Adipocyte (in vitro differentiated cells): ENCODE measurements at regions not wholly inside any gene's neighbourhood (a gene's known extent, or its start where the extent isn't known, plus 50 kb on each side); places are given as distances from the start of the nearest gene placed in this dataset.
A peak's percentile ranks its signal among the peaks of the same experiment; 100 is the strongest.
"Not testable (repeated sequence)": the region's sequence is repeated elsewhere in the genome, so short reads cannot be mapped to it uniquely, and the experiment has no call there.

Experiments used
- DNase-seq: peaks from one replicate; pipeline ENCODE4 v3.0.0-alpha.2; 2015; ENCODE audit warnings: low read depth
- H3K27me3 ChIP-seq: replicated peaks from 2 replicates; pipeline ENCODE4 v1.7.0; 2013; ENCODE audit warnings: mild to moderate bottlenecking, low read length, moderate library complexity; ENCODE audit not compliant: control insufficient read depth, insufficient read depth
- H3K36me3 ChIP-seq: 2 replicates; pipeline ENCODE4 v1.7.0; 2013; ENCODE audit warnings: low read length, mild to moderate bottlenecking, moderate library complexity; ENCODE audit not compliant: control insufficient read depth, insufficient read depth, severe bottlenecking
- H3K4me1 ChIP-seq: 2 replicates; pipeline ENCODE4 v1.7.0; 2013; ENCODE audit warnings: mild to moderate bottlenecking, low read length, moderate library complexity; ENCODE audit not compliant: control insufficient read depth, insufficient read depth
- H3K4me3 ChIP-seq: 2 replicates; pipeline ENCODE4 v1.7.0; 2013; ENCODE audit warnings: mild to moderate bottlenecking, low read length, moderate library complexity
- H3K9ac ChIP-seq: 2 replicates; pipeline ENCODE4 v1.7.0; 2013; ENCODE audit warnings: mild to moderate bottlenecking, low read length, moderate library complexity
- H3K9me3 ChIP-seq: 2 replicates; pipeline ENCODE4 v1.7.0; 2013; ENCODE audit warnings: mild to moderate bottlenecking, low read length, moderate library complexity; ENCODE audit not compliant: control insufficient read depth

GRCh38 chr20:56724241-56724757 is 95.2 kb downstream of the TFAP2C start:
- no peak for DNase-seq
- Histone ChIP-seq H3K36me3 (no peaks in the 10 kb centered on the region), H3K9ac (no peak overlapping the region), H3K4me3 (no peak overlapping the region), H3K4me1 (no peaks in the 10 kb centered on the region), H3K9me3 (no peaks in the 10 kb centered on the region), H3K27me3 (peaks cover 15% of the 10 kb centered on the region)

GRCh38 chr20:56730003-56730402 is 100.9 kb downstream of the TFAP2C start:
- no peaks in the 10 kb centered on the region for H3K36me3 ChIP-seq
- H3K9ac ChIP-seq: no peak overlapping the region
- peaks cover 5% of the 10 kb centered on the region for H3K27me3 ChIP-seq
- DNase-seq: no peak
- H3K4me1 ChIP-seq: no peaks in the 10 kb centered on the region
- no peak overlapping the region for H3K4me3 ChIP-seq
- no peaks in the 10 kb centered on the region for H3K9me3 ChIP-seq

GRCh38 chr20:56730996-56731395 is 101.9 kb downstream of the TFAP2C start:
- no peak overlapping the region for H3K9ac ChIP-seq
- H3K4me1 ChIP-seq: no peaks in the 10 kb centered on the region
- DNase-seq: no peak
- no peaks in the 10 kb centered on the region for H3K9me3 ChIP-seq
- H3K4me3 ChIP-seq: no peak overlapping the region
- H3K27me3 ChIP-seq: peaks cover 11% of the 10 kb centered on the region
- H3K36me3 ChIP-seq: no peaks in the 10 kb centered on the region

GRCh38 chr20:56731476-56731875 is 102.4 kb downstream of the TFAP2C start:
- no peaks in the 10 kb centered on the region for H3K9me3 ChIP-seq
- H3K27me3 ChIP-seq: peaks cover 16% of the 10 kb centered on the region
- H3K4me3 ChIP-seq: no peak overlapping the region
- no peak for DNase-seq
- no peaks in the 10 kb centered on the region for H3K36me3 ChIP-seq
- H3K9ac ChIP-seq: no peak overlapping the region
- H3K4me1 ChIP-seq: no peaks in the 10 kb centered on the region

- Histone ChIP-seq H3K9me3 (no peaks in the 10 kb centered on the region), H3K36me3 (no peaks in the 10 kb centered on the region), H3K27me3 (peaks cover 26% of the 10 kb centered on the region), H3K4me1 (no peaks in the 10 kb centered on the region), H3K4me3 (no peak overlapping the region), H3K9ac (no peak overlapping the region)
- no peak for DNase-seq
Observed at GRCh38 chr20:56733967-56734366, 104.9 kb downstream of the TFAP2C start.

- Histone ChIP-seq H3K4me3 (no peak overlapping the region), H3K27me3 (peaks cover 33% of the 10 kb centered on the region), H3K4me1 (no peaks in the 10 kb centered on the region), H3K9me3 (no peaks in the 10 kb centered on the region), H3K36me3 (no peaks in the 10 kb centered on the region), H3K9ac (no peak overlapping the region)
- DNase-seq: no peak
Observed at GRCh38 chr20:56735084-56735642, 106.1 kb downstream of the TFAP2C start.

GRCh38 chr20:56736285-56736857 is 107.3 kb downstream of the TFAP2C start:
- no peak for DNase-seq
- Histone ChIP-seq H3K9me3 (peaks cover 4% of the 10 kb centered on the region), H3K4me1 (no peaks in the 10 kb centered on the region), H3K4me3 (no peak overlapping the region), H3K9ac (no peak overlapping the region), H3K27me3 (peaks cover 45% of the 10 kb centered on the region), H3K36me3 (no peaks in the 10 kb centered on the region)

GRCh38 chr20:56744325-56744821 is 115.3 kb downstream of the TFAP2C start:
- H3K9me3 ChIP-seq, H3K4me1 ChIP-seq, H3K36me3 ChIP-seq, DNase-seq, H3K4me3 ChIP-seq, H3K9ac ChIP-seq: not testable (repeated sequence)
- H3K27me3 ChIP-seq: peaks cover 69% of the 10 kb centered on the region

- no peak for DNase-seq
- no peaks in the 10 kb centered on the region for H3K36me3 ChIP-seq
- no peaks in the 10 kb centered on the region for H3K4me1 ChIP-seq
- peaks cover 29% of the 10 kb centered on the region for H3K9me3 ChIP-seq
- no peak overlapping the region for H3K9ac ChIP-seq
- peaks cover 66% of the 10 kb centered on the region for H3K27me3 ChIP-seq
- H3K4me3 ChIP-seq: no peak overlapping the region
Observed at GRCh38 chr20:56748476-56749377, 119.6 kb downstream of the TFAP2C start.

GRCh38 chr20:56750430-56750829 is 121.3 kb downstream of the TFAP2C start:
- no peak overlapping the region for H3K4me3 ChIP-seq
- DNase-seq: no peak
- no peaks in the 10 kb centered on the region for H3K4me1 ChIP-seq
- no peak overlapping the region for H3K9ac ChIP-seq
- no peaks in the 10 kb centered on the region for H3K36me3 ChIP-seq
- peaks cover 23% of the 10 kb centered on the region for H3K9me3 ChIP-seq
- peaks cover 59% of the 10 kb centered on the region for H3K27me3 ChIP-seq

GRCh38 chr20:56752274-56752673 is 123.2 kb downstream of the TFAP2C start:
- no peak overlapping the region for H3K9ac ChIP-seq
- H3K36me3 ChIP-seq: no peaks in the 10 kb centered on the region
- peaks cover 51% of the 10 kb centered on the region for H3K27me3 ChIP-seq
- H3K4me1 ChIP-seq: no peaks in the 10 kb centered on the region
- H3K4me3 ChIP-seq: no peak overlapping the region
- peaks cover 27% of the 10 kb centered on the region for H3K9me3 ChIP-seq
- DNase-seq: peak; percentile 44
